Lung (tissue), 11 donors: ENCODE measurements at regions not wholly inside any gene's neighbourhood (a gene's known extent, or its start where the extent isn't known, plus 50 kb on each side); places are given as distances from the start of the nearest gene placed in this dataset.

Experiments used
- ATAC-seq: fragments of 200-7000 bp; cut with Tn5 transposase; one replicate; pipeline ENCODE4 v1.9.1; 2020; ENCODE audit warnings: moderate number of reproducible peaks; ENCODE audit not compliant: insufficient read depth, low FRiP score
- DNase-seq, 3 donors: peaks; one replicate each; pipeline ENCODE4 v3.0.0-alpha.2; 2013 to 2017
- H3K27ac ChIP-seq, 2 donors: one replicate each; pipeline ENCODE4 v1.5.1; 2013; ENCODE audit warnings: mild to moderate bottlenecking in 2 of 2, moderate library complexity in 2 of 2, control low read depth in 1 of 2, inconsistent platforms in 1 of 2, low read depth in 1 of 2, low read length in 1 of 2
- H3K27me3 ChIP-seq, 3 donors: one replicate each; pipeline ENCODE4 v1.5.1; 2013; ENCODE audit warnings: low read length in 2 of 3; ENCODE audit not compliant: control insufficient read depth in 3 of 3, insufficient read depth in 3 of 3
- H3K36me3 ChIP-seq, 4 donors: one replicate each; pipeline ENCODE4 v1.5.1; 2013; ENCODE audit warnings: low read length in 4 of 4, mild to moderate bottlenecking in 1 of 4, moderate library complexity in 1 of 4; ENCODE audit not compliant: control insufficient read depth in 4 of 4, insufficient read depth in 4 of 4
- H3K4me1 ChIP-seq, 5 donors: one replicate each; pipeline ENCODE4 v1.5.1; 2013; ENCODE audit warnings: low read length in 5 of 5, mild to moderate bottlenecking in 2 of 5, moderate library complexity in 1 of 5; ENCODE audit not compliant: control insufficient read depth in 5 of 5, insufficient read depth in 5 of 5
- H3K4me3 ChIP-seq: one replicate; pipeline ENCODE4 v1.5.1; 2013; ENCODE audit warnings: mild to moderate bottlenecking, control low read depth, moderate library complexity
- H3K9ac ChIP-seq, 2 donors: one replicate each; pipeline ENCODE4 v1.5.1; 2013; ENCODE audit warnings: low read length in 2 of 2, control low read depth in 1 of 2; ENCODE audit not compliant: insufficient read depth in 1 of 2
- H3K9me3 ChIP-seq, 4 donors: one replicate each; pipeline ENCODE4 v1.5.1; 2013; ENCODE audit warnings: low read length in 3 of 4, mild to moderate bottlenecking in 1 of 4, moderate library complexity in 1 of 4; ENCODE audit not compliant: control insufficient read depth in 4 of 4, insufficient read depth in 3 of 4
- WGBS, 2 donors: extraction: QIAGEN DNeasy Blood & Tissue Kit; methylation state at CpG; one replicate each; pipeline ENCODE4 v1.1.7; 2013; 5-methylcytosine and 5-hydroxymethylcytosine counted together
- TF ChIP-seq, protein P1 (sequence below): IDR thresholded peaks from 2 replicates; pipeline ENCODE4 v1.5.1; 2012; ENCODE audit warnings: mild to moderate bottlenecking; ENCODE audit errors: control extremely low read depth, extremely low read depth
- donor health status: control.
- donor health status: control.
- donor health status: Bipolar disorder and iron deficiency.
- donor health status: healthy.
- donor health status: DM: yes; HTN: yes; CAD: no.

DNA sequence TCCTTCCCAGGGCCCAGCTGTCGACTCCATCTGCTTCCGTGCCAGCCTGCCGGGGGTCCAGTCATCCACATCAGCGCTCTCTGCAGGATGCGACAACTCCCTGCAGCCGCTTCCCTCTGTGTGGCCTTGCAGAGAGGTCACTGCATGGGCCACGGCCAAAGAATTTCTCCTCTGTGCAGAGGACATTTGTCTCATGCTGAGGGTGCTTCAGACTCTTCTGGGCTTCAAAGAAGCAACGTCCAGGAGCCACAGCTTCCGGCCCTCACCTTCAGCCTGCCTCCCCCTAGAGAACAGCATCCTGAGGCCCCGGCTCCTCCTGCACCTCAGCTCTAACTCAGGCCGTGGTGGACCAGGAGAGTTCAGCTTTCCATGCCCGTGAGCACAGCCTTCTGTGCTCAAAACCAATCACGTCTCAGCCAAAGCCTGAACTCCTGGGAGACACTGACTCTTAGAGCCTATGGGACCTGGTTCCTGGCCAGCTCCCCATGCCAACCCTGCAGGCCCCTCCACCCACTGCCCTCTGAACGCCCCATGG lies 258.9 kb downstream of the BRD1 start:
- no peak overlapping the region for H3K27ac ChIP-seq
- H3K4me3 ChIP-seq = no peak overlapping the region
- H3K9ac ChIP-seq = no peak overlapping the region
- TF ChIP-seq, protein P1, sequence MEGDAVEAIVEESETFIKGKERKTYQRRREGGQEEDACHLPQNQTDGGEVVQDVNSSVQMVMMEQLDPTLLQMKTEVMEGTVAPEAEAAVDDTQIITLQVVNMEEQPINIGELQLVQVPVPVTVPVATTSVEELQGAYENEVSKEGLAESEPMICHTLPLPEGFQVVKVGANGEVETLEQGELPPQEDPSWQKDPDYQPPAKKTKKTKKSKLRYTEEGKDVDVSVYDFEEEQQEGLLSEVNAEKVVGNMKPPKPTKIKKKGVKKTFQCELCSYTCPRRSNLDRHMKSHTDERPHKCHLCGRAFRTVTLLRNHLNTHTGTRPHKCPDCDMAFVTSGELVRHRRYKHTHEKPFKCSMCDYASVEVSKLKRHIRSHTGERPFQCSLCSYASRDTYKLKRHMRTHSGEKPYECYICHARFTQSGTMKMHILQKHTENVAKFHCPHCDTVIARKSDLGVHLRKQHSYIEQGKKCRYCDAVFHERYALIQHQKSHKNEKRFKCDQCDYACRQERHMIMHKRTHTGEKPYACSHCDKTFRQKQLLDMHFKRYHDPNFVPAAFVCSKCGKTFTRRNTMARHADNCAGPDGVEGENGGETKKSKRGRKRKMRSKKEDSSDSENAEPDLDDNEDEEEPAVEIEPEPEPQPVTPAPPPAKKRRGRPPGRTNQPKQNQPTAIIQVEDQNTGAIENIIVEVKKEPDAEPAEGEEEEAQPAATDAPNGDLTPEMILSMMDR = no peak
- H3K27me3 ChIP-seq = no peaks in the 10 kb centered on the region
- no peak for ATAC-seq
- 68 to 86% methylated on average over 14 of the region's 14 CpGs for WGBS, 2 donors
- no peaks in the 10 kb centered on the region for H3K9me3 ChIP-seq
- no peak for DNase-seq
- H3K36me3 ChIP-seq = no peaks in the 10 kb centered on the region
- no peaks in the 10 kb centered on the region for H3K4me1 ChIP-seq

DNA sequence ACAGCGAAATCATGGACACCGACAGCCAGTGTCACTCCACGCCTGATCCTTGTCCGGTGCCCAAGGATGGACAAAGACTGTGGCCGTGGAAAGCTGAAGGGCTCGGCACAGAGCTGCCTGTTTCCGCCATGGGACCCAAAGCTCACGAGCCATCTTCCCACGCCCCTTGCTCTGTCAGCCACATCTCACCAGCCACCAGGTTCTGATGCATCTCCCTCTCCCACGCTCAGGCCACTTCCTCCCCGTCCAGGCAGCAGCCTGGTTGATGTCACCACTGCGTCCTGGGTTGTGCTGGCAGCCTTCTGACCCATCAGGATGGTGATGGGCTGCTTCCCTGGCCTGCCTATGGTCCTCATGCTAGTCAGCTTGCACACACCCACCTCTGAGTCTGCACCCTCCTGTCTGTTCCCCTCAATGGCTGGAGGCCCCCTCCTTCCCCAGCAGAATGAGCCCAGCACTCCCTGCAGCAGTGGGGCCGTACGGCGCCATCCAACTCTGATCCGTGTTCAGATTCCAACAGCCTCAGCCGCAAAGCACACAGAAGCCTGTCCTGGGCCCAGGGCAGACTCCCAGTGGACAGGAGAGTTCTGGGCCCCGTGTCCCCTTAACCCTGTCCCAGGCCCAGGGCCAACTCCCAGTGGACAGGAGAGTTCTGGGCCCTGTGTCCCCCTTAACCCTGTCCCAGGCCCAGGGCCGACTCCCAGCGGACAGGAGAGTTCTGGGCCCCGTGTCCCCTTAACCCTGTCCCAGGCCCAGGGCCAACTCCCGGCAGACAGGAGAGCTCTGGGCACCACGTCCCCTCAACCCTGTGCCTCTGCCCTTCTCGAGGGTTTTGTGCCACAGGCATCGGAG lies 259.5 kb downstream of the BRD1 start:
- TF ChIP-seq, protein P1 = no peak
- no peak overlapping the region for H3K27ac ChIP-seq
- DNase-seq (no peak), ATAC-seq (peak; percentile 19)
- H3K4me3 ChIP-seq = peak overlapping the region; percentile 6
- no peaks in the 10 kb centered on the region for H3K27me3 ChIP-seq
- no peaks in the 10 kb centered on the region for H3K4me1 ChIP-seq
- H3K9me3 ChIP-seq = no peaks in the 10 kb centered on the region
- no peak overlapping the region for H3K9ac ChIP-seq
- H3K36me3 ChIP-seq = no peaks in the 10 kb centered on the region
- 73 to 84% methylated on average over 24 to 25 of the region's 25 CpGs for WGBS, 2 donors

DNA sequence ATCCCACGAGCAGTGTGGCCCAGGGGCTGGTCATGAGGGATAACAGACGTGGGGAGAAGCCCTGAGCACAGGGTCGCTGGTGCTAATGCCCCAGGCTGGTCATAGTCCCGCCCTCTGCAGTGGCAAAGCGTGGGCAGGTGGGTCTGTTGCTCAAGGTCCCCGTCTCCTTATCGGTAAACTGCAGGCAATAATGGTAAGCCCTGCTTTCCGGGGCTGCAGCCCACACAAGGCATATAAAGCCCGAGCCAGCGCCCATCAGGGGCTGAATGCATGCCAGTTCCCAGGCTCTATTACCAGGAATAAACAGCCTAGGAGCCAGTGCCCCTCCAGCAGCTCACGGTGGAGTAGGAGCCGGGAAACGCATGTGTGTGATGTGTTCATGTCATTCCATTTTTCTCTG lies 261.0 kb downstream of the BRD1 start:
- Histone ChIP-seq H3K27me3 (no peaks in the 10 kb centered on the region), H3K9me3 (no peaks in the 10 kb centered on the region), H3K9ac (no peak overlapping the region), H3K4me1 (no peaks in the 10 kb centered on the region), H3K36me3 (no peaks in the 10 kb centered on the region), H3K27ac (no peak overlapping the region), H3K4me3 (no peak overlapping the region)
- 85 to 90% methylated on average over 13 of the region's 13 CpGs for WGBS, 2 donors
- ATAC-seq (no peak), DNase-seq (no peak)
- TF ChIP-seq, protein P1 = no peak
